Activated naive CD4-positive, alpha-beta T cell treated with anti-CD3 and anti-CD28 coated beads for 36 hours (primary cell): ENCODE measurements at regions not wholly inside any gene's neighbourhood (a gene's known extent, or its start where the extent isn't known, plus 50 kb on each side); places are given as distances from the start of the nearest gene placed in this dataset.
"Not testable (repeated sequence)": the region's sequence is repeated elsewhere in the genome, so short reads cannot be mapped to it uniquely, and the experiment has no call there.

Experiments used
- CTCF ChIA-PET: fragments of 350-600 bp; sonication (Branson Sonifier 250); formaldehyde crosslinking; loops from one replicate; lab custom pipeline; 2021; ENCODE audit warnings: antibody characterized with exemption; lab: Charles Lee
- DNase-seq: peaks from one replicate; pipeline ENCODE4 v3.0.0-alpha.2; 2020
- H3K27ac Mint-ChIP-seq: one replicate; pipeline ENCODE4 v1.8.0; 2021; ENCODE audit warnings: mild to moderate bottlenecking, mixed read lengths
- H3K27me3 Mint-ChIP-seq: one replicate; pipeline ENCODE4 v1.8.0; 2021; ENCODE audit warnings: low read depth, mixed read lengths
- H3K36me3 Mint-ChIP-seq: one replicate; pipeline ENCODE4 v1.8.0; 2021; ENCODE audit warnings: low read depth, mixed read lengths
- H3K4me1 Mint-ChIP-seq: one replicate; pipeline ENCODE4 v1.8.0; 2021; ENCODE audit warnings: low read depth, mixed read lengths
- H3K4me3 Mint-ChIP-seq: one replicate; pipeline ENCODE4 v1.8.0; 2021; ENCODE audit warnings: mild to moderate bottlenecking, moderate library complexity, mixed read lengths
- H3K9me3 Mint-ChIP-seq: one replicate; pipeline ENCODE4 v1.8.0; 2021; ENCODE audit warnings: mixed read lengths
- intact Hi-C: fragments of 100-400 bp; cut with micrococcal nuclease; formaldehyde crosslinking; loops from one replicate; pipeline ENCODE4 v1.15.1; 2023

DNA sequence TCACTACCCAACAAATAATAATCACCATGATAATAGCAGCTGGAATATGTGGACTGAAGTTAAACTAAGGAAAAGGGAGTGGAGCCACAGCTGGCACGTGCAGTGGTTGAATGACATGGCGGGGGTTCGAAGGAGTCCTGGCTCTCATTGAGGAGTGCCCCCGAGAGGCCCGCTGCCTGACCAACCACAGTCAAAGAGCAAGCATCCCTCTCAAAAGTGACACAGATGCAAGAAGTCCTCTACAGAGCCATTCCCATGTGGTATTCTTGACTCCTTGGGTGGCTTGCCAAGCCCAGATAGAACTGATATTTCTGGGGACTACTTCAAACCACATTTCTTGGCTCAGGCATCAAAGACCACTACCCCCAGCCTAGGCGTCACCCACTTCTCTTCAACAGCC lies 405.1 kb downstream of the TNS1 start:
- no peak overlapping the region for H3K4me3 Mint-ChIP-seq
- DNase-seq = no peak
- H3K9me3 Mint-ChIP-seq = no peaks in the 10 kb centered on the region
- peaks cover 6% of the 10 kb centered on the region for H3K4me1 Mint-ChIP-seq
- H3K27me3 Mint-ChIP-seq = no peaks in the 10 kb centered on the region
- intact Hi-C loops = no loop called here
- no peaks in the 10 kb centered on the region for H3K36me3 Mint-ChIP-seq
- CTCF ChIA-PET = no interaction called here
- H3K27ac Mint-ChIP-seq = no peak overlapping the region

DNA sequence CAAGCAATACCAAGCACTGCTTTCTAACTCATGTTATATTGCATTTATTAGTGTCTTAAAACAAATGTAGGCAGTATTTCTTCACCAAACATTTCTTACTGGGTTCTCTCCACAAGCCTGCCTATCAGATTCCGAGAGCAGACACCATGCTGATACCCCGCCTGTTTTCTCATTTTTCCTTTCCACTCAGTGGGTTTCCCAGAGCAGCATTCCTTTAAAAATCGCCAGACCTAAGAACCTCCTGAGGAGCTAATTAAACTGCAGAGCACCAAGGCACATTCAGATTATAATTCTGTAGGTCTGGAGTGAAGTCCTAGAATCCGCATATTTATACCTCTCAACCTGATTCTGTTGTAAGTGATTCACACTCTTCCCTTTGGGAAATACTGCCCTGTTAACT lies 405.6 kb downstream of the TNS1 start:
- no peaks in the 10 kb centered on the region for H3K9me3 Mint-ChIP-seq
- no peaks in the 10 kb centered on the region for H3K27me3 Mint-ChIP-seq
- no peak overlapping the region for H3K27ac Mint-ChIP-seq
- CTCF ChIA-PET = interaction anchor here (3.0 kb wide), 1 partner anchor 53 kb away, joined by 9 read pairs; no protein-coding TSS in a partner anchor
- H3K36me3 Mint-ChIP-seq = no peaks in the 10 kb centered on the region
- H3K4me1 Mint-ChIP-seq = peaks cover 6% of the 10 kb centered on the region
- intact Hi-C loops = no loop called here
- DNase-seq = no peak
- no peak overlapping the region for H3K4me3 Mint-ChIP-seq

DNA sequence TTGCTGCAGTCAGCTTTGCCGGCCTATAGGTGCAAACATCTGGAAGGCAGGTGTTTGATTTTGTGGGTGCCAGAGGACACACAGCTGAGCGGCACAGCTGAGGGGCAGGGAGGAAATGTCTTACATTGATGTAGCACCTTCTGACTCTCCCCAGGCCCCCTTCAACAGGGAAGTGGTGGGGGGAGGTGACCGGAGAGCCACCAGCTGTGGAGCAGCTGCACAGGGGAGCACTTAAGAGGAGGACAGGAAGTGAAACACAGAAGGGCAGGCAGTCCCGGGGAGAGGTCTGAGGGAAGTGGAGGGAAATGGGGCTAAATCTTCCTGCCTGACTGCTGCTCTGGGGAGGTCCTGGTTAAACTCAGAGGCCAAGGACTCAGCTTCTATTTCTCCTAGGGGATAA lies 409.1 kb downstream of the TNS1 start:
- H3K9me3 Mint-ChIP-seq = peaks cover 2% of the 10 kb centered on the region
- no peaks in the 10 kb centered on the region for H3K36me3 Mint-ChIP-seq
- CTCF ChIA-PET = interaction anchor here (2.0 kb wide), 1 partner anchor 57 kb away, joined by 7 read pairs; no protein-coding TSS in a partner anchor
- H3K27ac Mint-ChIP-seq = no peak overlapping the region
- DNase-seq = no peak
- peaks cover 9% of the 10 kb centered on the region for H3K4me1 Mint-ChIP-seq
- H3K4me3 Mint-ChIP-seq = no peak overlapping the region
- intact Hi-C loops = no loop called here
- H3K27me3 Mint-ChIP-seq = no peaks in the 10 kb centered on the region

DNA sequence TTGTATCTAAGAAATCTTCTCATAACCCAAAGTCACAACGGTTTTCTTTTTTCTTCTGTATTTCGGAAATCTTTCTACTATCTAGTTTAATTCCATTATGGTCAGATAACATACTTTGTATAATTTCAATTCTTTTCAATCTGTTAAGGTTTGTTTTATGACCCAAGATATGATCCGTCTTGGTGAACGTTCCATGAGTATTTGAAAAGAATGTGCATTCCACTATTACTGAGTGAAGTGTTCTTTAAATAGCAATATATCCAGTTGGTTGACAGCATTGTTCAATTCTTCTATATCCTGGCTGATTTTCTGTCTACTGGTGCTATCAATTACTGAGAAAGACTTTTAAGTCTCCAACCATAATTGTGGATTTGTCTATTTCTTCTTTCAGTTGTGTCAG lies 414.5 kb downstream of the TNS1 start:
- H3K27me3 Mint-ChIP-seq = no peaks in the 10 kb centered on the region
- peaks cover 4% of the 10 kb centered on the region for H3K4me1 Mint-ChIP-seq
- no peak for DNase-seq
- peaks cover 2% of the 10 kb centered on the region for H3K9me3 Mint-ChIP-seq
- no peak overlapping the region for H3K4me3 Mint-ChIP-seq
- H3K27ac Mint-ChIP-seq = no peak overlapping the region
- intact Hi-C loops = no loop called here
- CTCF ChIA-PET = no interaction called here
- no peaks in the 10 kb centered on the region for H3K36me3 Mint-ChIP-seq

DNA sequence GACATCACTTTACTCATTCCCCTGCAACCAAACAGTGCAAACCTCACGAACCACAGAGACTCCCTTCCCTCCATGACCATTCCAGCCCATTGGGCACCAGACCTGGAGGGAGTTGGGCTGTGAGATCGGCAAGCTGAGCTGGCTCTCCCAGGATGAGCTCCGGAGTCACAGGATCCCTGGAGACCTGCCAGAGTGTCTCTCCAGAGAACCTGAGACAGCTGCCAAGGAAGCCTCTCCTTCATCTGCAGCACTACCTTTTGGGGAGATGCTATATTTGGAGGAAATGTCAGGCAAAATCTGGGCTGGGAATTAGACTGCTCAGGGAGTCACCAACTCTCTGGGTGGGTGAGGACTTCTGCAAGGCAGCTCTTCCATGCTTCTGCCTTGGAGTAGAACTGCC lies 417.4 kb downstream of the TNS1 start:
- no peak overlapping the region for H3K4me3 Mint-ChIP-seq
- no peaks in the 10 kb centered on the region for H3K27me3 Mint-ChIP-seq
- CTCF ChIA-PET = interaction anchor here (0.6 to 1.5 kb wide), 2 partner anchors 67 to 127 kb away, joined by 3 to 4 read pairs; no protein-coding TSS in a partner anchor

DNA sequence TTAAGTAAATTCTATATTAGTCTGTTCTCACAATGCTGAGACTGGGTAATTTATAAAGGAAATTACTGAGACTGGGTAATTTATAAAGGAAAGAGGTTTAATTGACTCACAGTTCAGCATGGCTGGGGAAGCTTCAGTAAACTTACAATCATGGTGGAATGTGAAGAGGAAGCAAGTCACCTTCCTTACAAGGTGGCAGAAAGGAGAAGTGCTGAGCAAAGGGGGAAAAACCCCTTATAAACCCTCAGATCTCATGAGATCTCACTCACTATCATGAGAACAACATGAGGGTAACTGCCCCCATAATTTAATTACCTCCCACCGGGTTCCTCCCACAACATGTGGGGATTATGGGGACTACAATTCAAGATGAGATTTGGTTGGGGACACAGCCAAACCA lies 422.4 kb downstream of the TNS1 start:
- DNase-seq, H3K27ac Mint-ChIP-seq, H3K9me3 Mint-ChIP-seq, H3K4me3 Mint-ChIP-seq, H3K4me1 Mint-ChIP-seq, H3K36me3 Mint-ChIP-seq, intact Hi-C loops, H3K27me3 Mint-ChIP-seq: not testable (repeated sequence)
- CTCF ChIA-PET = interaction anchor here (0.6 kb wide), 3 partner anchors 56 to 160 kb away, joined by 3 read pairs; no protein-coding TSS in a partner anchor

More for the DNA sequence above, 417.4 kb downstream of the TNS1 start:
- peaks cover 4% of the 10 kb centered on the region for H3K4me1 Mint-ChIP-seq
- no peak for DNase-seq
- H3K27ac Mint-ChIP-seq = no peak overlapping the region
- no peaks in the 10 kb centered on the region for H3K9me3 Mint-ChIP-seq
- H3K36me3 Mint-ChIP-seq = no peaks in the 10 kb centered on the region
- intact Hi-C loops = no loop called here

DNA sequence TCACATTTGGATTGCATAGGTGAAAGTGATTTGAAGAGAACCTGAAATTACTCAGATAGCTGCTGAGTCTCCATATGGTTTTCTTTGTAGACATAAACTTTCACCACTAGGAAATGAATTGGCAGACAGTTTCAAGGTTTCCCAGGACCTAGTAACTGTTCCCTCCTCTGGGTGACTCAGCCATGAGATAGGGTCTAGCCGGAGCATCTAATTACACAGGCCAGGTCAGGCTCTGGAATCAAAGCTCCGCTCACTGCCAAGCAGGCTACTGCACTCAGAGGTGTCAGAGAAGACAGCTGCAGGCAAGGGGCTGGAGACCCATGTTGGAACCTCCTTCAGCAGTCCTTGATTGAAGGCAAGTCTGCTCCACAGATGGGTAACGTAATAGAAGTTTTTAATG lies 429.2 kb downstream of the TNS1 start:
- Mint-ChIP-seq H3K27me3 (no peaks in the 10 kb centered on the region), H3K27ac (no peak overlapping the region), H3K4me1 (no peaks in the 10 kb centered on the region), H3K9me3 (no peaks in the 10 kb centered on the region), H3K36me3 (peaks cover 2% of the 10 kb centered on the region), H3K4me3 (no peak overlapping the region)
- intact Hi-C loops = no loop called here
- CTCF ChIA-PET = no interaction called here
- no peak for DNase-seq

GRCh38 chr2:217570394-217570793 lies 432.4 kb downstream of the TNS1 start:
- no peak overlapping the region for H3K4me3 Mint-ChIP-seq
- no peak for DNase-seq
- no peak overlapping the region for H3K27ac Mint-ChIP-seq
- CTCF ChIA-PET = no interaction called here
- no peaks in the 10 kb centered on the region for H3K9me3 Mint-ChIP-seq
- no peaks in the 10 kb centered on the region for H3K4me1 Mint-ChIP-seq
- intact Hi-C loops = no loop called here
- H3K27me3 Mint-ChIP-seq = no peaks in the 10 kb centered on the region
- H3K36me3 Mint-ChIP-seq = peaks cover 2% of the 10 kb centered on the region

DNA sequence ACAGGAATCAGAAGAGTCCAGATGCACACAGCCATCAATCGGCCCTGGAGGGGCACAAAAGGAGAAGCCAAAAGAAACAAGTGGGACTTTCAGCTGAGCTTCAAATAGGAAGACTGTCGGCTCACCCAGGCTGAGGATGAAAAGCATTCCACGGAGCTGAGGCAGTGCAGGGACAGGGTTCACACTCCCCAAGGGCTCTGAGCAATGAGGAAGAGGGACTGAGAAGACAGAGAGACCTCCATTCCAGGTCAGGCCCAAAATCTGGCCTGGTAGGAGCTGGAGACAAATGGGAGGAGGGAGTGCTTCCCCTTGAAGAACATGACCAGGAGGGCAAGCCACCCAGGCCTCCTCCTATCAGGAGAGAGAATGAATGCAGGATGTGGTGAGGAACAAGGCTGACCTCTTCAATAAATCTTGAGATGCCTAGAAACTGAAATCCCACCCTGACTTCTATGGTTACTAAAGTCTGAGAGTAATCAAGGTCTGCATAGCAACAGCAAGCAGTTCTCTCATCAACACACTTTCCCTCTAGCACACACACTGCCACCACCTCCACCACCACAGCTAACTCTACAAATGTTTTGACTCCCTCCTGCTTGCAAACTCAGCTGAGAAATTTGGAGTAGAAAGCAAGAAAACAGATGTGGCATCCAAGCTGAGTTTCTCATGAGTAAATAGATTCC lies 434.4 kb downstream of the TNS1 start:
- CTCF ChIA-PET = no interaction called here
- Mint-ChIP-seq H3K36me3 (no peaks in the 10 kb centered on the region), H3K9me3 (no peaks in the 10 kb centered on the region), H3K4me3 (no peak overlapping the region), H3K4me1 (no peaks in the 10 kb centered on the region), H3K27ac (no peak overlapping the region), H3K27me3 (no peaks in the 10 kb centered on the region)
- no peak for DNase-seq
- intact Hi-C loops = no loop called here

DNA sequence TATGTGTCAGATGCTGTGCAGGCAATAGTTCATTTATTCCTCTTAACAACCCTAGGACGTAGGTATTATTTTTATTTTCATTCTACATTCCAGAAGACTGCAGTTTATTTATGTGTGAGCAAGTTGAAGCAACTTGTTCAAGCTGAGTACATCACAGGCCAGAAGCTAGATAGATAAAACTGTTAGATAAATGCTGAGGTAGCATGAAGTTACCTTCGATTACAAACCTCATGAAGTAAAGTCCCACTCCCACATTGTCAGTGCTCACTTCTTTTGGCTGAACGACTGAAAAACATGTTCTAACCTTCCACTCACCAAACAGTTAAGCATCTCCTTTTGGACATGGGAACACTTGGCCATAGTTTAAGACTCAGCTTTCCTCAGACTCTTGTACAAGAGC lies 439.2 kb downstream of the TNS1 start:
- H3K4me3 Mint-ChIP-seq = no peak overlapping the region
- H3K4me1 Mint-ChIP-seq = no peaks in the 10 kb centered on the region
- no peaks in the 10 kb centered on the region for H3K27me3 Mint-ChIP-seq
- H3K9me3 Mint-ChIP-seq = peaks cover 10% of the 10 kb centered on the region
- CTCF ChIA-PET = no interaction called here
- peaks cover 13% of the 10 kb centered on the region for H3K36me3 Mint-ChIP-seq
- intact Hi-C loops = no loop called here
- no peak for DNase-seq
- H3K27ac Mint-ChIP-seq = no peak overlapping the region

GRCh38 chr2:217562871-217563480 lies 439.8 kb downstream of the TNS1 start:
- H3K4me1 Mint-ChIP-seq = no peaks in the 10 kb centered on the region
- CTCF ChIA-PET = interaction anchor here (1.1 kb wide), 1 partner anchor 9 kb away, joined by 3 read pairs; no protein-coding TSS in a partner anchor
- peaks cover 10% of the 10 kb centered on the region for H3K9me3 Mint-ChIP-seq
- no peak overlapping the region for H3K4me3 Mint-ChIP-seq
- no peak for DNase-seq
- H3K27me3 Mint-ChIP-seq = no peaks in the 10 kb centered on the region
- intact Hi-C loops = no loop called here
- peaks cover 13% of the 10 kb centered on the region for H3K36me3 Mint-ChIP-seq
- no peak overlapping the region for H3K27ac Mint-ChIP-seq

GRCh38 chr2:217559084-217559483 lies 443.7 kb downstream of the TNS1 start:
- H3K27ac Mint-ChIP-seq = no peak overlapping the region

More at GRCh38 chr2:217559084-217559483, 443.7 kb downstream of the TNS1 start:
- H3K27me3 Mint-ChIP-seq = no peaks in the 10 kb centered on the region
- peaks cover 10% of the 10 kb centered on the region for H3K9me3 Mint-ChIP-seq
- peaks cover 12% of the 10 kb centered on the region for H3K4me1 Mint-ChIP-seq
- DNase-seq = no peak
- no peak overlapping the region for H3K4me3 Mint-ChIP-seq
- CTCF ChIA-PET = no interaction called here
- peaks cover 13% of the 10 kb centered on the region for H3K36me3 Mint-ChIP-seq
- intact Hi-C loops = no loop called here
